Psoas muscle (tissue), 7 donors: ENCODE measurements at regions not wholly inside any gene's neighbourhood (a gene's known extent, or its start where the extent isn't known, plus 50 kb on each side); places are given as distances from the start of the nearest gene placed in this dataset.

ENCODE experiments used
- ATAC-seq, 4 donors: fragments of 200-7000 bp; cut with Tn5 transposase; one replicate each; pipeline ENCODE4 v1.9.1; 2020; ENCODE audit warnings: moderate library complexity in 3 of 4, mild to moderate bottlenecking in 2 of 4
- DNase-seq, 2 donors: peaks; one replicate each; pipeline ENCODE4 v3.0.0-alpha.2; 2020
- H3K27ac ChIP-seq: fragments of 200-600 bp; one replicate; pipeline ENCODE4 v1.8.0; 2022
- H3K27me3 ChIP-seq, 3 donors: fragments of 200-600 bp in 1 of 3; one replicate each; pipeline versions ENCODE4 v1.6.1 to v1.8.0; 2013 to 2022; ENCODE audit warnings: low read length in 2 of 3, mild to moderate bottlenecking in 2 of 3, moderate library complexity in 1 of 3; ENCODE audit not compliant: insufficient read depth in 3 of 3
- H3K36me3 ChIP-seq, 2 donors: fragments of 200-600 bp in 1 of 2; one replicate each; pipeline versions ENCODE4 v1.6.1 to v1.8.0; 2013 to 2022; ENCODE audit warnings: low read depth in 1 of 2, mild to moderate bottlenecking in 1 of 2, moderate library complexity in 1 of 2; ENCODE audit not compliant: insufficient read depth in 1 of 2
- H3K4me1 ChIP-seq: fragments of 200-600 bp; one replicate; pipeline ENCODE4 v1.8.0; 2022
- H3K4me3 ChIP-seq: fragments of 200-600 bp; one replicate; pipeline ENCODE4 v1.8.0; 2022; ENCODE audit warnings: mild to moderate bottlenecking
- H3K9me3 ChIP-seq: fragments of 200-600 bp; one replicate; pipeline ENCODE4 v1.8.0; 2022
- WGBS, 3 donors: extraction: QIAGEN DNeasy Blood & Tissue Kit; methylation state at CpG; one replicate each; pipeline versions ENCODE4 v1.1.6 to v1.1.7; 2013; 5-methylcytosine and 5-hydroxymethylcytosine counted together
- intact Hi-C, 2 donors: fragments of 100-400 bp; cut with DNase I; formaldehyde crosslinking; loops; one replicate each; pipeline versions ENCODE4 v1.11.0 to v1.14.2; 2022
- TF ChIP-seq, protein P1 (sequence below): fragments of 200-600 bp; IDR thresholded peaks from one replicate; pipeline ENCODE4 v1.8.0; 2022; ENCODE audit warnings: antibody characterized with exemption
- donor health status: healthy with polysubstance abuse.
- donor health status: DM: no; HTN: no; CAD: no; lungs with moderate emphysema.
- donor health status: Bipolar disorder and iron deficiency.
- donor health status: healthy.
- donor health status: DM: yes; HTN: yes; CAD: no.
- donor health status: DM: no; HTN: no; CAD: no.
- donor health status: DM: yes; HTN: yes; CAD: no.

- TF ChIP-seq, protein P1, sequence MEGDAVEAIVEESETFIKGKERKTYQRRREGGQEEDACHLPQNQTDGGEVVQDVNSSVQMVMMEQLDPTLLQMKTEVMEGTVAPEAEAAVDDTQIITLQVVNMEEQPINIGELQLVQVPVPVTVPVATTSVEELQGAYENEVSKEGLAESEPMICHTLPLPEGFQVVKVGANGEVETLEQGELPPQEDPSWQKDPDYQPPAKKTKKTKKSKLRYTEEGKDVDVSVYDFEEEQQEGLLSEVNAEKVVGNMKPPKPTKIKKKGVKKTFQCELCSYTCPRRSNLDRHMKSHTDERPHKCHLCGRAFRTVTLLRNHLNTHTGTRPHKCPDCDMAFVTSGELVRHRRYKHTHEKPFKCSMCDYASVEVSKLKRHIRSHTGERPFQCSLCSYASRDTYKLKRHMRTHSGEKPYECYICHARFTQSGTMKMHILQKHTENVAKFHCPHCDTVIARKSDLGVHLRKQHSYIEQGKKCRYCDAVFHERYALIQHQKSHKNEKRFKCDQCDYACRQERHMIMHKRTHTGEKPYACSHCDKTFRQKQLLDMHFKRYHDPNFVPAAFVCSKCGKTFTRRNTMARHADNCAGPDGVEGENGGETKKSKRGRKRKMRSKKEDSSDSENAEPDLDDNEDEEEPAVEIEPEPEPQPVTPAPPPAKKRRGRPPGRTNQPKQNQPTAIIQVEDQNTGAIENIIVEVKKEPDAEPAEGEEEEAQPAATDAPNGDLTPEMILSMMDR = no peak
- ATAC-seq = no peak
- WGBS, 3 donors = 69 to 77% (median 72%) methylated on average over 11 of the region's 11 CpGs
These were observed 260.0 kb upstream of the ID2 start for GRCh38 chr2:8421658-8422449.

DNA sequence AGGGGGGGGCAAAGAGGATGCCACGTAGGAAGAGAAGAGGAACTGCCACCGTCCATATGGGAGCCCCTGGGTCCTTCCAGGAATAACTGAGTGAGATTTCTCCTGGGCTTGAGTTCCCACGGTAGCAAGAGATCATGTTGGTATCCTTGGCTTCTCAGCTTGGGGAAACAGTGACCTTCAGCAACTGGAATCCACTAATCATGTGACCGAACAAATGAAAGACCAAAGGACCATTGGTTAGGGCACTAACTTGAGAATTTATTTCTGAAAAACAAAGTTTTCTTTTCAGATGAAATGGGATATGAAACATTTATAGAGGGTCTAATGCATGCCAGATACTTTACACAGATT is 259.4 kb upstream of the ID2 start:
- no peak for DNase-seq
- intact Hi-C loops = no loop called here
- peaks cover 0 to 7% (median 5%) of the 10 kb centered on the region in 3 donors for H3K27me3 ChIP-seq
- no peaks in the 10 kb centered on the region for H3K9me3 ChIP-seq
- no peak overlapping the region for H3K27ac ChIP-seq
- no peak overlapping the region for H3K4me3 ChIP-seq
- TF ChIP-seq, protein P1 = no peak
- WGBS, 3 donors = 65 to 71% (median 66%) methylated on average over 4 of the region's 4 CpGs
- no peaks in the 10 kb centered on the region for H3K36me3 ChIP-seq
- ATAC-seq = no peak
- H3K4me1 ChIP-seq = no peaks in the 10 kb centered on the region

More at GRCh38 chr2:8421658-8422449, 260.0 kb upstream of the ID2 start:
- Histone ChIP-seq H3K9me3 (no peaks in the 10 kb centered on the region), H3K27me3 (peaks cover 0 to 7% (median 5%) of the 10 kb centered on the region in 3 donors), H3K4me3 (no peak overlapping the region), H3K36me3 (no peaks in the 10 kb centered on the region), H3K27ac (no peak overlapping the region), H3K4me1 (no peaks in the 10 kb centered on the region)
- no peak for DNase-seq
- intact Hi-C loops = no loop called here

- Histone ChIP-seq H3K27me3 (peaks cover 0 to 7% (median 5%) of the 10 kb centered on the region in 3 donors), H3K4me3 (no peak overlapping the region), H3K4me1 (no peaks in the 10 kb centered on the region), H3K27ac (no peak overlapping the region), H3K36me3 (no peaks in the 10 kb centered on the region), H3K9me3 (no peaks in the 10 kb centered on the region)
- no peak for DNase-seq
- no peak for ATAC-seq
- TF ChIP-seq, protein P1 = no peak
- 93 to 94% (median 93%) methylated on average over 26 of the region's 26 CpGs for WGBS, 3 donors
- intact Hi-C loops = no loop called here
These were observed 256.6 kb upstream of the ID2 start for GRCh38 chr2:8424997-8425900.

- 74 to 77% (median 77%) methylated on average over 10 of the region's 10 CpGs for WGBS, 3 donors
- no peak overlapping the region for H3K27ac ChIP-seq
- DNase-seq (no peak), ATAC-seq (no peak)
- H3K9me3 ChIP-seq = no peaks in the 10 kb centered on the region
- intact Hi-C loops = no loop called here
- H3K4me1 ChIP-seq = no peaks in the 10 kb centered on the region
- TF ChIP-seq, protein P1 = no peak
- peaks cover 0 to 5% (median 5%) of the 10 kb centered on the region in 3 donors for H3K27me3 ChIP-seq
- no peaks in the 10 kb centered on the region for H3K36me3 ChIP-seq
- no peak overlapping the region for H3K4me3 ChIP-seq
These were observed 255.3 kb upstream of the ID2 start for GRCh38 chr2:8426550-8426949.
